Trophoblast cell (in vitro differentiated cells and primary cell): ENCODE measurements at regions not wholly inside any gene's neighbourhood (a gene's known extent, or its start where the extent isn't known, plus 50 kb on each side); places are given as distances from the start of the nearest gene placed in this dataset.

Source experiments
- DNase-seq, 2 donors: peaks; one replicate each; pipeline ENCODE4 v3.0.0-alpha.2; 2016
- H2AFZ ChIP-seq: 2 replicates; pipeline ENCODE4 v1.6.1; 2013; ENCODE audit warnings: low read length, moderate library complexity, mild to moderate bottlenecking; ENCODE audit not compliant: insufficient read depth, poor library complexity
- H2AK5ac ChIP-seq: 2 replicates; pipeline ENCODE4 v1.6.1; 2013; ENCODE audit warnings: mild to moderate bottlenecking, low read length
- H2BK120ac ChIP-seq: 2 replicates; pipeline ENCODE4 v1.6.1; 2013; ENCODE audit warnings: low read length, mild to moderate bottlenecking, moderate library complexity; ENCODE audit not compliant: insufficient read depth, poor library complexity
- H2BK12ac ChIP-seq: 2 replicates; pipeline ENCODE4 v1.6.1; 2013; ENCODE audit warnings: mild to moderate bottlenecking, low read length, moderate library complexity
- H2BK5ac ChIP-seq: 2 replicates; pipeline ENCODE4 v1.6.1; 2013; ENCODE audit warnings: low read length, low read depth, moderate library complexity, mild to moderate bottlenecking; ENCODE audit not compliant: poor library complexity
- H3K14ac ChIP-seq: 2 replicates; pipeline ENCODE4 v1.6.1; 2013; ENCODE audit warnings: mild to moderate bottlenecking, low read length
- H3K18ac ChIP-seq: 2 replicates; pipeline ENCODE4 v1.6.1; 2013; ENCODE audit warnings: mild to moderate bottlenecking, low read length
- H3K23ac ChIP-seq: 2 replicates; pipeline ENCODE4 v1.6.1; 2013; ENCODE audit warnings: low read length
- H3K27ac ChIP-seq: 2 replicates; pipeline ENCODE4 v1.5.1; 2013; ENCODE audit warnings: low read depth, mild to moderate bottlenecking, inconsistent platforms, low read length, moderate library complexity
- H3K27me3 ChIP-seq: 2 replicates; pipeline ENCODE4 v1.6.1; 2013; ENCODE audit warnings: inconsistent platforms, mild to moderate bottlenecking, low read length, moderate library complexity; ENCODE audit not compliant: insufficient read depth
- H3K36me3 ChIP-seq, 2 experiments: 1 replicate in 1 of 2; 2 replicates in 1 of 2; pipeline ENCODE4 v1.6.1; 2013; ENCODE audit warnings: low read length in 2 of 2, mild to moderate bottlenecking in 2 of 2, moderate library complexity in 1 of 2; ENCODE audit not compliant: insufficient read depth in 2 of 2, control insufficient read depth in 1 of 2
- H3K4ac ChIP-seq: 2 replicates; pipeline ENCODE4 v1.6.1; 2013; ENCODE audit warnings: low read depth, mild to moderate bottlenecking, low read length, moderate library complexity
- H3K4me1 ChIP-seq, 2 experiments: 1 replicate in 1 of 2; 2 replicates in 1 of 2; pipeline ENCODE4 v1.6.1; 2013; ENCODE audit warnings: low read length in 2 of 2, mild to moderate bottlenecking in 2 of 2, moderate library complexity in 1 of 2; ENCODE audit not compliant: insufficient read depth in 2 of 2, control insufficient read depth in 1 of 2
- H3K4me2 ChIP-seq: 2 replicates; pipeline ENCODE4 v1.6.1; 2013; ENCODE audit warnings: inconsistent platforms, mild to moderate bottlenecking, low read length, moderate library complexity
- H3K4me3 ChIP-seq: 2 replicates; pipeline ENCODE4 v1.5.1; 2013; ENCODE audit warnings: mild to moderate bottlenecking, low read depth, low read length, inconsistent platforms
- H3K79me1 ChIP-seq: one replicate; pipeline ENCODE4 v1.6.1; 2013; ENCODE audit warnings: low read length
- H3K79me2 ChIP-seq: 2 replicates; pipeline ENCODE4 v1.6.1; 2013; ENCODE audit warnings: low read length, mild to moderate bottlenecking; ENCODE audit not compliant: control insufficient read depth, insufficient read depth, poor library complexity
- H3K9ac ChIP-seq: 2 replicates; pipeline ENCODE4 v1.6.1; 2013; ENCODE audit warnings: mild to moderate bottlenecking, low read length
- H3K9me3 ChIP-seq: 2 replicates; pipeline ENCODE4 v1.6.1; 2013; ENCODE audit warnings: low read depth, mild to moderate bottlenecking, control low read depth, inconsistent platforms, low read length; ENCODE audit not compliant: insufficient read depth
- H4K12ac ChIP-seq: 2 replicates; pipeline ENCODE4 v1.6.1; 2013; ENCODE audit warnings: low read depth, mild to moderate bottlenecking, low read length, moderate library complexity
- H4K8ac ChIP-seq: 2 replicates; pipeline ENCODE4 v1.6.1; 2013; ENCODE audit warnings: low read depth, mild to moderate bottlenecking, low read length, moderate library complexity
- H4K91ac ChIP-seq: one replicate; pipeline ENCODE4 v1.6.1; 2013; ENCODE audit warnings: low read depth, mild to moderate bottlenecking, low read length, moderate library complexity
- WGBS: extraction: QIAGEN DNeasy Blood & Tissue Kit; methylation state at CpG from one replicate; pipeline ENCODE4 v1.1.7; 2013; ENCODE audit warnings: missing lambda C conversion rate; ENCODE audit not compliant: insufficient read length, insufficient coverage; ENCODE audit errors: extremely low coverage; 5-methylcytosine and 5-hydroxymethylcytosine counted together

DNA sequence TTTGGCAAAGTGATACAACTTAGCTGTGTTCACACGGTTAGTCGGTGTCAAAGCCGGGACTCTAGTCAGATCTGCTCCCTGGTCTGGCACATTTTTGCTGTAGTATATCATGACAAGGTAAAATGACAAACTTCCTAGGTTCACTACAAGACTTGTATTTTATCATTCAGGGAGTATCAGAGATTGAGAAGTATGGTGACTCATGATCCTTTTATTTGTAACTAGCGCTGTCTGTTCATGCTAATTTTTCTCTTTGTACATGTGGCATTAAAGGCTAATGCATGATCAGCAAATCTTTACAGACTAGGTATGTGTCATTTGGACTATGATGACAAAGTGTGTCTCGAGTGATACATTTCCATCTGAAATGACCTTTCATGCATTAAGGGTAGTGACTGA is 326.7 kb downstream of the SIPA1L2 start:
- Histone ChIP-seq H3K36me3 (no peaks in the 10 kb centered on the region), H4K8ac (no peak overlapping the region), H3K9me3 (peaks cover 2% of the 10 kb centered on the region), H3K23ac (no peak overlapping the region), H2AK5ac (no peak overlapping the region), H2BK120ac (no peak overlapping the region), H3K4me2 (no peak overlapping the region), H3K27ac (no peak overlapping the region), H3K9ac (no peak overlapping the region), H3K4me1 (no peaks in the 10 kb centered on the region), H4K91ac (no peak overlapping the region), H2BK5ac (no peak overlapping the region), H3K79me2 (no peaks in the 10 kb centered on the region), H3K14ac (no peak overlapping the region), H3K27me3 (no peaks in the 10 kb centered on the region), H3K4ac (no peak overlapping the region), H4K12ac (no peak overlapping the region), H2BK12ac (no peak overlapping the region), H3K18ac (no peak overlapping the region), H3K79me1 (no peaks in the 10 kb centered on the region), H2AFZ (no peak overlapping the region), H3K4me3 (no peak overlapping the region)
- no peak for DNase-seq
- no CpG with 5 or more reads among the region's 5 CpGs for WGBS

DNA sequence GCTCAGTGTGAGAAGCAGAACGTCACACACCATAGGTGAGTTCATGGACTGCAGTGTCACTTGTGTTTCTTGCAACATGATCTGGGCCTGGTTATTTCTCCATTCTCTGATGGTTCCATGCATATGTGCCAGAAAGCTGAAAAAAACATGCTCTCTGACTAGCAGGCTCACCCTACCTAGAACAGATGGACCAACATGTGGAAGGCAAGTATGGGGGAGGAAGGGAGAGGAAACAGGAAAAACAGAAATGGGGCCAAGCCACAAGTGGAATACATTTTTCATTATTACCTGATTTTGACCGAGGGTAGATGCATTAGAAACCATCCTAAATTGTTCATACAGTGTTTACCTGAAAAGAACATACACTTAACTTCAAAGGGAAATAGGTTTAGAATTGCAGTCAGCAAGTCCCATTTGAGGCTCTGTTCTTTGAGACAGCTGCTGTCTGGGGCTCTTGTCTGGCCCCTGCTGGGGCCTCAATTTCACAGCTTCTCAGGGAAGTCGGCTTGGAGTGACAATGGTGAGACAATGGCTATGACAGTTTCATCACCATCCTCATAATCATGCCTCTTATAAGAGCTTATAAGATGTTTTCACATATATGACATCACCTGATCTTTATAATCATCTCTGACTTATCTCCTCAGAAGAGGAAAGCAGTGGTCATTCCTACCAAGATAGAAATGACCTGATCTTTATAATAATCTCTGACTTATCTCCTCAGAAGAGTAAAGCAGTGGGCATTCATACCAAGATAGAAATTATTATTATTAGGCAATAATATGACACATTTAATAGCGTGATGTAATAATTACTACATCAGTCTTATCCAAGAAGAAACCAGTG is 327.3 kb downstream of the SIPA1L2 start:
- H3K27me3 ChIP-seq: no peaks in the 10 kb centered on the region
- H2BK5ac ChIP-seq: no peak overlapping the region
- no peaks in the 10 kb centered on the region for H3K79me1 ChIP-seq
- H3K4me2 ChIP-seq: no peak overlapping the region
- no peak overlapping the region for H3K27ac ChIP-seq
- H2AFZ ChIP-seq: no peak overlapping the region
- no peak overlapping the region for H4K8ac ChIP-seq
- H3K4me3 ChIP-seq: no peak overlapping the region
- DNase-seq: no peak
- no peak overlapping the region for H2AK5ac ChIP-seq
- no CpG with 5 or more reads among the region's 4 CpGs for WGBS
- H3K18ac ChIP-seq: no peak overlapping the region
- no peak overlapping the region for H2BK120ac ChIP-seq
- H3K23ac ChIP-seq: no peak overlapping the region
- no peaks in the 10 kb centered on the region for H3K36me3 ChIP-seq
- H3K4ac ChIP-seq: no peak overlapping the region
- no peak overlapping the region for H2BK12ac ChIP-seq
- no peak overlapping the region for H4K12ac ChIP-seq
- H3K9ac ChIP-seq: no peak overlapping the region
- H3K4me1 ChIP-seq: no peaks in the 10 kb centered on the region
- peaks cover 2% of the 10 kb centered on the region for H3K9me3 ChIP-seq
- no peaks in the 10 kb centered on the region for H3K79me2 ChIP-seq
- H4K91ac ChIP-seq: no peak overlapping the region
- H3K14ac ChIP-seq: no peak overlapping the region

- Histone ChIP-seq H3K4me3 (no peak overlapping the region), H3K36me3 (no peaks in the 10 kb centered on the region), H3K9ac (no peak overlapping the region), H2AK5ac (no peak overlapping the region), H3K79me2 (no peaks in the 10 kb centered on the region), H2BK5ac (no peak overlapping the region), H2AFZ (no peak overlapping the region), H3K9me3 (peaks cover 2% of the 10 kb centered on the region), H3K4me1 (no peaks in the 10 kb centered on the region), H3K23ac (no peak overlapping the region), H3K4ac (no peak overlapping the region), H4K12ac (no peak overlapping the region), H3K18ac (no peak overlapping the region), H2BK120ac (no peak overlapping the region), H3K79me1 (no peaks in the 10 kb centered on the region), H3K4me2 (no peak overlapping the region), H2BK12ac (no peak overlapping the region), H3K27me3 (no peaks in the 10 kb centered on the region), H3K27ac (no peak overlapping the region), H3K14ac (no peak overlapping the region), H4K8ac (no peak overlapping the region), H4K91ac (no peak overlapping the region)
- DNase-seq: no peak
- no CpG with 5 or more reads among the region's 8 CpGs for WGBS
Observed at GRCh38 chr1:232301246-232301645, 328.7 kb downstream of the SIPA1L2 start.

- no peak overlapping the region for H2BK12ac ChIP-seq
- H3K4me2 ChIP-seq: no peak overlapping the region
- H2BK120ac ChIP-seq: no peak overlapping the region
- no peaks in the 10 kb centered on the region for H3K4me1 ChIP-seq
- H4K12ac ChIP-seq: no peak overlapping the region
- no peaks in the 10 kb centered on the region for H3K36me3 ChIP-seq
- H2AFZ ChIP-seq: no peak overlapping the region
- H3K4ac ChIP-seq: no peak overlapping the region
- no peak overlapping the region for H3K18ac ChIP-seq
- H4K8ac ChIP-seq: no peak overlapping the region
- no peak overlapping the region for H3K27ac ChIP-seq
- WGBS: no CpG with 5 or more reads among the region's 2 CpGs
- no peak overlapping the region for H3K4me3 ChIP-seq
- H3K27me3 ChIP-seq: no peaks in the 10 kb centered on the region
- H4K91ac ChIP-seq: no peak overlapping the region
- peaks cover 2% of the 10 kb centered on the region for H3K9me3 ChIP-seq
- DNase-seq: no peak
- no peak overlapping the region for H3K23ac ChIP-seq
- H3K79me2 ChIP-seq: no peaks in the 10 kb centered on the region
- no peak overlapping the region for H2BK5ac ChIP-seq
- no peaks in the 10 kb centered on the region for H3K79me1 ChIP-seq
- H3K14ac ChIP-seq: no peak overlapping the region
- H2AK5ac ChIP-seq: no peak overlapping the region
- H3K9ac ChIP-seq: no peak overlapping the region
Observed at GRCh38 chr1:232300466-232300865, 329.5 kb downstream of the SIPA1L2 start.
